ENCODE measurements at regions not wholly inside any gene's neighbourhood (a gene's known extent, or its start where the extent isn't known, plus 50 kb on each side); places are given as distances from the start of the nearest gene placed in this dataset.

DNA sequence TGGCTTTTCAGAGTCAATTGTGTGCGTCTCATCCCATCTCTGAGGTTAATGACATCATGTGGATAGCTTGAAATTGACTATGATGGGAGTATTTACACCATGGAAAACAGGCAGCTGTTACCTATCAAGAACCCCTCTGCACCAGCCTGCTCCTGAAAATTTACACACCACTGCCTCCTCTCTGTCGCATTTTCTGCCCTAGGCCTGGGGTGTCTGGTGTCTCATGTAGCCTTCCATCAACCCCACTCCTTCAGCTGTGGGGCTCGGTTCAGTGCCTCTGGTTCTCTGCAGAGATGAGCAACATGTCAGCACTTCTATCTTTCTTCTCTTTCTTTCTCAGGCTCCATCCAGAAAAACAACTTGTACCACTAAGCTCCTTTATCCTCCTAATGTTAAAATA, 600.5 kb downstream of the TYW1 start:
- H3K4me3 Mint-ChIP-seq (ENCODE audit: unreplicated experiment) = no peak overlapping the region

DNA sequence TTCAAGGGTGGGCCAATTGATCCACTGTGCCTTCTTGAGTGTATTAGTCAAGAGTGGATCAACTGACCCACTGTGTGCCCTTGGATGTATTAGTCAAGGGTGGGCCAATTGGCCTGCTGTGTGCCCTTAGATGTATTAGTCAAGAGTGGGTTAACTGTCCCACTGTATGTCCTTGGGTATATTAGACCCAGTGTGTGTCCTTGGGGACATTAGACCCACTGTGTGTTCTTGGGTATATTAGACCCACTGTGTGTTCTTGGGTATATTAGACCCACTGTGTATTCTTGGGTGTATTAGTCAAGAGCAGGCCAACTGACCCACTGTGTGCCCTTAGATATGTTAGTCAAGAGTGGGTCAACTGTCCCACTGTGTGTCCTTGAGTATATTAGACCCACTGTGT, 601.8 kb downstream of the TYW1 start:
- no peak overlapping the region for H3K27ac Mint-ChIP-seq (ENCODE audit: unreplicated experiment)

More for the DNA sequence above, 600.5 kb downstream of the TYW1 start:
- no peaks in the 10 kb centered on the region for H3K36me3 Mint-ChIP-seq (ENCODE audit: unreplicated experiment)
- no peaks in the 10 kb centered on the region for H3K9me3 Mint-ChIP-seq (ENCODE audit: unreplicated experiment)
- no peak for DNase-seq
- no peak overlapping the region for H3K27ac Mint-ChIP-seq (ENCODE audit: unreplicated experiment)
- H3K27me3 Mint-ChIP-seq (ENCODE audit: unreplicated experiment) = peaks cover 4% of the 10 kb centered on the region
- H3K4me1 Mint-ChIP-seq (ENCODE audit: low read depth, unreplicated experiment) = peaks cover 28% of the 10 kb centered on the region
- TF ChIP-seq, protein P1, sequence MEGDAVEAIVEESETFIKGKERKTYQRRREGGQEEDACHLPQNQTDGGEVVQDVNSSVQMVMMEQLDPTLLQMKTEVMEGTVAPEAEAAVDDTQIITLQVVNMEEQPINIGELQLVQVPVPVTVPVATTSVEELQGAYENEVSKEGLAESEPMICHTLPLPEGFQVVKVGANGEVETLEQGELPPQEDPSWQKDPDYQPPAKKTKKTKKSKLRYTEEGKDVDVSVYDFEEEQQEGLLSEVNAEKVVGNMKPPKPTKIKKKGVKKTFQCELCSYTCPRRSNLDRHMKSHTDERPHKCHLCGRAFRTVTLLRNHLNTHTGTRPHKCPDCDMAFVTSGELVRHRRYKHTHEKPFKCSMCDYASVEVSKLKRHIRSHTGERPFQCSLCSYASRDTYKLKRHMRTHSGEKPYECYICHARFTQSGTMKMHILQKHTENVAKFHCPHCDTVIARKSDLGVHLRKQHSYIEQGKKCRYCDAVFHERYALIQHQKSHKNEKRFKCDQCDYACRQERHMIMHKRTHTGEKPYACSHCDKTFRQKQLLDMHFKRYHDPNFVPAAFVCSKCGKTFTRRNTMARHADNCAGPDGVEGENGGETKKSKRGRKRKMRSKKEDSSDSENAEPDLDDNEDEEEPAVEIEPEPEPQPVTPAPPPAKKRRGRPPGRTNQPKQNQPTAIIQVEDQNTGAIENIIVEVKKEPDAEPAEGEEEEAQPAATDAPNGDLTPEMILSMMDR (IDR thresholded peaks at IDR 0.05; ENCODE audit: partially characterized antibody, unreplicated experiment) = no peak

DNA sequence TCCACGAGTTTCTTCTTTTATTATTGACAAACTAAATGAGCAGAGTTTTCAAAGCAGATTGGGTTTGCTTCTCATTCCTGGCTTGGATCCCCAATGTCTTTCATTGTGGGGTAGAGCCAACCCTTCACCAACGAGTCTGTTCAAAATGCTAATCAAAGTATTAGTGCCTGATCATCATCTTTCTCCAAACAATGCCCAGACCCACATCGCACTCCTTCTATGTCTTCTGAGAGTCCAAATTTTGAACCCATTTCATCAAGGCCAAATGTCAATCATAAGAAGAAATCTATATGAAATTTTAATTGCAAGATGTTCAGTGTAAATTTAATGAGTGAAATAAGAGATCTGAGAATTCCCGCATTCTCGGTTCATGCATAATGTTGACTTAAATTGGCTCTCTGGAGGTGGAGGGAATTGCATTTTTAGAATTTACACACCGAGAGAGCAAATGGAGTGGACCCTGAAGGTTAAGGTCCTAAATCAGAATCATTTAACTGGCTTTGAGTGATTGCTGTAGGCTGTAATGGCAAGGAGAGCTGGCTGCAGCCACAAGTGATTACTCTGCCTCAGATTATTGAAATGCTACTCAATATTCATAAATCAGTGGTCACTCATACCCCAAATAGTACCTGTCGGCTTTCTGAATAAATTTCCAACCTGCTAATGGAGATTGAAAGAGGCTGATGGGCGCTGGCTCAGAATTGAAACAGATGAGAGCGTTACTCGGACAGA, 602.9 kb downstream of the TYW1 start:
- Mint-ChIP-seq H3K4me3 (ENCODE audit: unreplicated experiment) (no peak overlapping the region), H3K4me1 (ENCODE audit: low read depth, unreplicated experiment) (peaks cover 22% of the 10 kb centered on the region), H3K9me3 (ENCODE audit: unreplicated experiment) (no peaks in the 10 kb centered on the region), H3K27me3 (ENCODE audit: unreplicated experiment) (no peaks in the 10 kb centered on the region), H3K27ac (ENCODE audit: unreplicated experiment) (no peak overlapping the region), H3K36me3 (ENCODE audit: unreplicated experiment) (no peaks in the 10 kb centered on the region)
- TF ChIP-seq, protein P1 (IDR thresholded peaks at IDR 0.05; ENCODE audit: partially characterized antibody, unreplicated experiment) = no peak
- DNase-seq = no peak

More for the DNA sequence above, 601.8 kb downstream of the TYW1 start:
- Mint-ChIP-seq H3K36me3 (ENCODE audit: unreplicated experiment) (no peaks in the 10 kb centered on the region), H3K4me1 (ENCODE audit: low read depth, unreplicated experiment) (peaks cover 28% of the 10 kb centered on the region), H3K27me3 (ENCODE audit: unreplicated experiment) (peaks cover 4% of the 10 kb centered on the region), H3K4me3 (ENCODE audit: unreplicated experiment) (no peak overlapping the region), H3K9me3 (ENCODE audit: unreplicated experiment) (no peaks in the 10 kb centered on the region)
- TF ChIP-seq, protein P1 (IDR thresholded peaks at IDR 0.05; ENCODE audit: partially characterized antibody, unreplicated experiment) = no peak
- no peak for DNase-seq

DNA sequence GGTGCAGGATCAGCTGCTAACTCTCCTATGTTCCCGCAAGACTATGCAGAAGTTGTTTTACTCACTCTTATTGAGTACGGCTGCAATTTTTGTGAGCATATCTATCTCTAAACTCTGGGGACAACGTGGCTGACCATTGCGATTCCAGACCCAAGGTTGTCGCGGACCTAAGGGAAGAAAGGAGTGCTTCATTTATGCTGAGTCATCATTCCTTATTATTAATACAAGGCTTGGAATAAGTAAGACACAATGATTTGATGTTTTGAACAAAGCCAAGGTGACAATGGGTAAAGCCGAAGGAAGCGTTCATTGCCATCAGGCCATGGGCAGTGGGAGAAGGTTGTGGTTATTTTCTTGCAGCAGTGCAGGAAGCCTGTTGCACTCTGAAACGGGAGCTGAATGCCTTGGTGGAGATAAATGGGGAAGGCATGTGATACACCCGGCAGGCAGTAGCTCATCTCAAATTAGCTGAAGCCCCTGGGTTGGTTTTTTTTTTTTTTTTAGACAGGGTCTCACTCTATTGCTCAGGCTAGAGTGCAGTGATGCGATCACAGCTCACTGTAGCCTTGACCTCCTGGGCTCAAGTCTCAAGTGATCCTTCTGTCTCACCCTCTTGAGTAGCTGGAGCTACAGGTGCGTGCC, 605.7 kb downstream of the TYW1 start:
- Mint-ChIP-seq H3K4me1 (ENCODE audit: low read depth, unreplicated experiment) (peaks cover 19% of the 10 kb centered on the region), H3K36me3 (ENCODE audit: unreplicated experiment) (peaks cover 9% of the 10 kb centered on the region), H3K4me3 (ENCODE audit: unreplicated experiment) (no peak overlapping the region), H3K27ac (ENCODE audit: unreplicated experiment) (no peak overlapping the region), H3K27me3 (ENCODE audit: unreplicated experiment) (peaks cover 2% of the 10 kb centered on the region), H3K9me3 (ENCODE audit: unreplicated experiment) (peaks cover 8% of the 10 kb centered on the region)
- TF ChIP-seq, protein P1 (IDR thresholded peaks at IDR 0.05; ENCODE audit: partially characterized antibody, unreplicated experiment) = no peak
- DNase-seq = no peak
